Endothelial cell of umbilical vein (primary cell): ENCODE measurements at regions not wholly inside any gene's neighbourhood (a gene's known extent, or its start where the extent isn't known, plus 50 kb on each side); places are given as distances from the start of the nearest gene placed in this dataset.

Source experiments
- BruUV-seq: library from RNA; stranded (reverse); fragments of 400-500 nt; replicated peaks from 2 replicates; lab custom pipeline; 2021; lab: Mats Ljungman, UMichigan
- CTCF ChIA-PET: fragments of 300-600, 350-600 bp; sonication (Branson Sonifier 250); formaldehyde crosslinking; loops from one replicate; lab custom pipeline; 2021; ENCODE audit warnings: antibody characterized with exemption, inconsistent platforms; lab: Charles Lee
- POLR2A ChIA-PET: fragments of 300-600, 350-600 bp; sonication (Branson Sonifier 250); formaldehyde crosslinking; loops from one replicate; lab custom pipeline; 2021; ENCODE audit warnings: antibody characterized with exemption, inconsistent platforms; lab: Charles Lee
- DNase-seq: peaks from one replicate; pipeline ENCODE4 v3.0.0-alpha.2; 2011; ENCODE audit warnings: low read depth, low spot score
- FAIRE-seq: peaks from 2 replicates; lab custom pipeline; 2011; peaks lifted over from hg19 to GRCh38; lab: Jason Lieb, UNC
- H2AFZ ChIP-seq: 2 replicates; pipeline ENCODE4 v1.6.0; 2012; ENCODE audit warnings: low read depth, low read length, control low read depth, inconsistent platforms
- H3K27ac ChIP-seq: 2 replicates; pipeline ENCODE4 v1.5.1; 2011; ENCODE audit warnings: low read depth, mild to moderate bottlenecking, control low read depth, low read length, moderate library complexity; ENCODE audit not compliant: insufficient read depth
- H3K27me3 ChIP-seq, 2 experiments: 2 replicates each; pipeline versions ENCODE4 v1.6.0 to v1.6.1; 2011; ENCODE audit warnings: low read length in 2 of 2, mixed read lengths in 1 of 2; ENCODE audit not compliant: control insufficient read depth in 2 of 2, insufficient read depth in 2 of 2
- H3K36me3 ChIP-seq, 2 experiments: 2 replicates in 1 of 2; 3 replicates in 1 of 2; pipeline ENCODE4 v1.5.1; 2011; ENCODE audit warnings: low read length in 2 of 2, mild to moderate bottlenecking in 1 of 2, moderate library complexity in 1 of 2; ENCODE audit not compliant: control insufficient read depth in 2 of 2, insufficient read depth in 2 of 2; ENCODE audit errors: extremely low read depth in 1 of 2
- H3K4me1 ChIP-seq: 3 replicates; pipeline ENCODE4 v1.5.1; 2011; ENCODE audit warnings: mild to moderate bottlenecking, low read length; ENCODE audit not compliant: control insufficient read depth, insufficient read depth; ENCODE audit errors: extremely low read depth
- H3K4me2 ChIP-seq: 2 replicates; pipeline ENCODE4 v1.6.1; 2011; ENCODE audit warnings: low read length, control low read depth, mixed read lengths; ENCODE audit not compliant: insufficient read depth
- H3K4me3 ChIP-seq, 3 experiments: fragments of 200-600 bp in 1 of 3; sonication (generic), shearing (Covaris generic) in 1 of 3; replicated peaks in 1 of 3; 2 replicates each; pipeline ENCODE4 v1.5.1; 2011 to 2016; ENCODE audit warnings: control low read depth in 3 of 3, low read length in 3 of 3, mild to moderate bottlenecking in 2 of 3, inconsistent platforms in 1 of 3, low read depth in 1 of 3, moderate library complexity in 1 of 3; ENCODE audit not compliant: insufficient read depth in 1 of 3
- H3K79me2 ChIP-seq: 2 replicates; pipeline ENCODE4 v1.6.0; 2012; ENCODE audit warnings: low read length, inconsistent platforms; ENCODE audit not compliant: control insufficient read depth, insufficient read depth
- H3K9ac ChIP-seq: replicated peaks from 2 replicates; pipeline ENCODE3; 2011; ENCODE audit warnings: low read length, control low read depth; ENCODE audit not compliant: insufficient read depth; ENCODE audit errors: extremely low read depth
- H3K9me1 ChIP-seq: replicated peaks from 3 replicates; pipeline ENCODE4 v1.6.0; 2011; ENCODE audit warnings: mild to moderate bottlenecking, low read length; ENCODE audit not compliant: control insufficient read depth, insufficient read depth; ENCODE audit errors: extremely low read depth
- H3K9me3 ChIP-seq: replicated peaks from 2 replicates; pipeline ENCODE4 v1.5.1; 2012; ENCODE audit warnings: low read length, inconsistent platforms; ENCODE audit not compliant: control insufficient read depth, insufficient read depth
- H4K20me1 ChIP-seq: replicated peaks from 2 replicates; pipeline ENCODE3; 2011; ENCODE audit warnings: mild to moderate bottlenecking, low read length; ENCODE audit not compliant: control insufficient read depth, insufficient read depth; ENCODE audit errors: extremely low read depth
- EZH2 ChIP-seq: IDR thresholded peaks from 2 replicates; pipeline ENCODE4 v1.6.1; 2012; ENCODE audit warnings: borderline replicate concordance, low read depth, mild to moderate bottlenecking, moderate library complexity, low read length, inconsistent platforms; ENCODE audit not compliant: severe bottlenecking
- FOS ChIP-seq: IDR thresholded peaks from 2 replicates; pipeline ENCODE4 v1.6.1; 2011; ENCODE audit warnings: mild to moderate bottlenecking, low read length, moderate library complexity, borderline replicate concordance; ENCODE audit not compliant: insufficient read depth
- GATA2 ChIP-seq: IDR thresholded peaks from 2 replicates; pipeline ENCODE4 v1.7.0; 2011; ENCODE audit warnings: low read depth, mild to moderate bottlenecking, moderate library complexity, mixed read lengths, low read length; ENCODE audit not compliant: insufficient read length, insufficient read depth
- JUN ChIP-seq: IDR thresholded peaks from 2 replicates; pipeline ENCODE4 v1.6.1; 2011; ENCODE audit warnings: borderline replicate concordance, low read depth; ENCODE audit not compliant: insufficient read length, insufficient read depth
- MYC ChIP-seq: IDR thresholded peaks from one replicate; pipeline ENCODE4 v1.6.1; 2011; ENCODE audit warnings: mild to moderate bottlenecking, low read depth, low read length
- POLR2A ChIP-seq: IDR thresholded peaks from 2 replicates; pipeline ENCODE4 v1.6.1; 2012; ENCODE audit warnings: low read depth, mild to moderate bottlenecking, control low read depth, low read length
- POLR2AphosphoS5 ChIP-seq: IDR thresholded peaks from 2 replicates; pipeline ENCODE4 v1.6.1; 2012; ENCODE audit warnings: low read depth, mild to moderate bottlenecking, control low read depth, low read length, moderate library complexity; ENCODE audit not compliant: insufficient read depth
- dilution Hi-C: fragments of 300-500 bp; cut with MboI; formaldehyde crosslinking; loops from one replicate; pipeline ENCODE4 v1.15.0; 2019; ENCODE audit warnings: low sequenced_read_pairs; ENCODE audit not compliant: extremely low pct_ligation_motif_present
- intact Hi-C: fragments of 100-400 bp; cut with micrococcal nuclease; formaldehyde crosslinking; loops from one replicate; pipeline ENCODE4 v1.10.0; 2022
- TF ChIP-seq, protein P1 (sequence below): IDR thresholded peaks from 2 replicates; pipeline ENCODE4 v1.6.1; 2011; ENCODE audit not compliant: insufficient read depth, insufficient read length
- TF ChIP-seq, protein P2 (sequence below), 2 donors: IDR thresholded peaks; 1 replicate in 1 of 2; 2 replicates in 1 of 2; pipeline ENCODE4 v1.5.1; 2011; ENCODE audit warnings: low read length in 2 of 2, mild to moderate bottlenecking in 2 of 2, moderate library complexity in 2 of 2, control low read depth in 1 of 2, inconsistent platforms in 1 of 2, low read depth in 1 of 2; ENCODE audit not compliant: insufficient read depth in 1 of 2; ENCODE audit errors: extremely low read depth in 1 of 2

DNA sequence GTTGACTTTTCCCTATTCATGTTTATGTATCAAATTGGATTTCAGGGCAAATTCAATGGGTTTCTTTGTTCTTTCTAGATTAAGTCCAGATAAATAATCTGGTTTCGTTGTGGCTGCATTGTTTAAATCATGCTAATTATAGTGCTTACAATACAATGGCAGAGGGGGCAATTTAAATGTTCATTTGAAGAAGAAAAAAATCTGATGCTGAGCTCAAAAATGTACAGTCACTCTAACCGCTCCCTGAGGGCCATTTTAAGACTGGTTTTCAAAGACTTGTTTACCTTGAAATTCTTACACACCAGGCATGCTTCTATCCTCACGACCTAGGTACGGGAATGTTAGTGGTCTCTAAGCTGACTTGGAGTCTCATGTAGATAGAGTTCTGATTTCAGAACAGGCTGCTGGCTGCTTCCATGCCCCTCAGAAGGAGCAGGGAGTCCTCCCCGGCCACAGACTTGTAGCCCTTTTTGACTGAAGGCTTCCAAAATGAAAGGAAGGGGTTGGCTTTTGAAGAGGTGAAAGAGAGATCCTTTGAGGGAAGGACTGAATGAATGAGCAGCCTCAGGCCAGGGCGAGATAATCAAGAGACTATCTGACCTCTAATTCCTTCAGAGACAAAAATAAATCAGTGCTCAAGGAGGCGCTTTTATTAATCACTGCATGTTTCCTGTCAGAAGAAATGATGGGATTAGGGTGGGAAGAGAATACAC, 86.1 kb upstream of the ZNF217 start:
- no peaks in the 10 kb centered on the region for H3K36me3 ChIP-seq
- dilution Hi-C loops, result no loop called here
- H4K20me1 ChIP-seq, result no peaks in the 10 kb centered on the region
- no peaks in the 10 kb centered on the region for H3K9me3 ChIP-seq
- no peaks in the 10 kb centered on the region for H3K27me3 ChIP-seq
- TF ChIP-seq POLR2A, result no peak
- no peak for TF ChIP-seq GATA2
- no peak for TF ChIP-seq MYC
- TF ChIP-seq EZH2, result no peak
- TF ChIP-seq JUN, result no peak
- TF ChIP-seq, protein P1, sequence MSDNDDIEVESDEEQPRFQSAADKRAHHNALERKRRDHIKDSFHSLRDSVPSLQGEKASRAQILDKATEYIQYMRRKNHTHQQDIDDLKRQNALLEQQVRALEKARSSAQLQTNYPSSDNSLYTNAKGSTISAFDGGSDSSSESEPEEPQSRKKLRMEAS, result no peak
- no peak for TF ChIP-seq FOS
- TF ChIP-seq POLR2AphosphoS5, result no peak
- TF ChIP-seq, protein P2, sequence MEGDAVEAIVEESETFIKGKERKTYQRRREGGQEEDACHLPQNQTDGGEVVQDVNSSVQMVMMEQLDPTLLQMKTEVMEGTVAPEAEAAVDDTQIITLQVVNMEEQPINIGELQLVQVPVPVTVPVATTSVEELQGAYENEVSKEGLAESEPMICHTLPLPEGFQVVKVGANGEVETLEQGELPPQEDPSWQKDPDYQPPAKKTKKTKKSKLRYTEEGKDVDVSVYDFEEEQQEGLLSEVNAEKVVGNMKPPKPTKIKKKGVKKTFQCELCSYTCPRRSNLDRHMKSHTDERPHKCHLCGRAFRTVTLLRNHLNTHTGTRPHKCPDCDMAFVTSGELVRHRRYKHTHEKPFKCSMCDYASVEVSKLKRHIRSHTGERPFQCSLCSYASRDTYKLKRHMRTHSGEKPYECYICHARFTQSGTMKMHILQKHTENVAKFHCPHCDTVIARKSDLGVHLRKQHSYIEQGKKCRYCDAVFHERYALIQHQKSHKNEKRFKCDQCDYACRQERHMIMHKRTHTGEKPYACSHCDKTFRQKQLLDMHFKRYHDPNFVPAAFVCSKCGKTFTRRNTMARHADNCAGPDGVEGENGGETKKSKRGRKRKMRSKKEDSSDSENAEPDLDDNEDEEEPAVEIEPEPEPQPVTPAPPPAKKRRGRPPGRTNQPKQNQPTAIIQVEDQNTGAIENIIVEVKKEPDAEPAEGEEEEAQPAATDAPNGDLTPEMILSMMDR (IDR thresholded peaks at IDR 0.05; ENCODE audit: extremely low read depth in 1 of 2, insufficient read depth in 1 of 2, low read depth in 1 of 2, low read length in 2 of 2), result no peak
- no peak overlapping the region for H3K27ac ChIP-seq
- intact Hi-C loops, result loop anchor here (5.0 kb wide), 1 partner anchor 148 kb away; no protein-coding TSS in a partner anchor
- ChIA-PET CTCF (no interaction called here), POLR2A (no interaction called here)
- DNase-seq, result no peak
- FAIRE-seq, result no peak
- peak overlapping the region; percentile 59 for H2AFZ ChIP-seq
- H3K9me1 ChIP-seq, result no peaks in the 10 kb centered on the region
- H3K79me2 ChIP-seq, result no peaks in the 10 kb centered on the region
- H3K4me2 ChIP-seq, result no peak overlapping the region
- no TSS peak for BruUV-seq
- H3K4me1 ChIP-seq, result peaks cover 12% of the 10 kb centered on the region
- H3K9ac ChIP-seq, result no peak overlapping the region
- no peak overlapping the region for H3K4me3 ChIP-seq
